ENCODE measurements at regions not wholly inside any gene's neighbourhood (a gene's known extent, or its start where the extent isn't known, plus 50 kb on each side); places are given as distances from the start of the nearest gene placed in this dataset.

DNA sequence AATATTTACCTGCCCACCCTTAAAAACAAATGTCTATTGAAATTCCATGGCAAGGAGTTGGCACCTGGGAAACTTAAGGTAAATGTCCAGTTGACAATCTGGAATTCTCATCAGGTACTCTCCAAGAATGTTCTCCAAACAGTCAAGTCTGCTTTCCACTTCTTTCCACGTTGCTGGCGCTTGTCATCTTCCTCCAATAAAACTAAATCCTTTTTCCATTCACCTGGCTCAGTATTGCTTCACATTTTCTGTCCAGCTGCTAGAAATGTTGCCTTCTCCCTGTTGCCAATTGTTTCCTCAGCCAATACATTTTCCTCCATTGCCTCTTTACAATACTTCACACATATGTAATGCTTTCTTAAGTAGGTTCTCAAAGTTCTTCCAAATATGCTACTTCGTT is 1288.1 kb upstream of the MAP3K7 start:
- H3K4me1 Mint-ChIP-seq: no peaks in the 10 kb centered on the region
- H3K36me3 Mint-ChIP-seq (ENCODE audit: low read depth): no peaks in the 10 kb centered on the region
- H3K9me3 Mint-ChIP-seq: peaks cover 4% of the 10 kb centered on the region
- no peak overlapping the region for H3K4me3 Mint-ChIP-seq
- no peak for ATAC-seq (replicated peaks)
- no peaks in the 10 kb centered on the region for H3K27me3 Mint-ChIP-seq
- H3K27ac Mint-ChIP-seq: no peak overlapping the region

DNA sequence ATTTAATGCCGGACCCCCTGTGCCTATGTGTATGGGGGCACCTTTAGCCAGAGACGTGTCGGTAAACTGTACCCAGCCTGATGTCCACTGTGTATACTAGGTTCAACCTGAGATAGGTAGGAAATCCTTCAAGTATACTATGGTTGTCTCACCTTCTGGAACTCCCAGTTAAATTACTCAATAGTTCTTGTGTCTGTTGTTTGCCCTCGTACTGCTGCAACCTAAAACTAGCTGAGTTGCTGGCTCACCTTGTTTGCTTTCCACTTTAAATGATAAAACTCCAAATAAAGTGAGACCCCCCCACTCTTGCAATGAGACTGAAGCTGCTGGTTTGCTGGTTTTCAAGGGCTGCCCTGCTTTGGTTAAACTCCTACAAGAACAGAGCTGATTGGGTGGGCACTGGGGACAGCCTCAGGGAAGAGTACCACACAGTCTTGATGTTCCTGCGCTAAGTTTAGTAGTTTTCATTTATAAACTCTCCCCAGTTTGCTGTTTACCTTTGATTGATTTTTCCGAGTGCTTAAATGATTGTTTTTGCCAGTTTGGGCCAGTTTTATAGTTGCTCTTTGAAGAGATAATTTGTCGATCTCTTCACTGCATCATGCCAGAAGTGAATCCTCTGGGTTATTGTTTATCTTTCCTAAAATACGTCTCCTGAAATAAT is 1281.8 kb upstream of the MAP3K7 start:
- H3K4me3 Mint-ChIP-seq: no peak overlapping the region
- no peaks in the 10 kb centered on the region for H3K36me3 Mint-ChIP-seq (ENCODE audit: low read depth)

DNA sequence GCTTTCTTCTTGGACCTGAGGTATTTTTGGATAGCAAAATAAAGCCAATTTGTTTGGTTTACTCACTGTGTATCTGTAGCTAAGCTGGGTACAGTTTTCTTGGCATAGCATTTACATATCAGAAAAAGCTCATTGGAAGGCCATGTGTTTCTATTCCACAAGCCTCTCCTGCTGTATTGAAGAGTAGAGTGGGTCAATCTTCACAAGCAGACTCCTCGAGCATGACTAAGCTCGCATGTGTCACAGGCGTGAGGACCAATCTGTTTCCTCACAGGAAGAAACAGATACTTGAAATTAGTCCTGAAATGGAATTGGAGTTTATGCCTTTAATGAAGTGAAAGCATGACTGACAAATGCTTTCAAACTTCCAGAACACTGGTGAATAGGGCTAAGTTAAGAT is 1279.0 kb upstream of the MAP3K7 start:
- H3K4me1 Mint-ChIP-seq: no peaks in the 10 kb centered on the region
- peaks cover 12% of the 10 kb centered on the region for H3K9me3 Mint-ChIP-seq
- no peaks in the 10 kb centered on the region for H3K27me3 Mint-ChIP-seq
- no peak overlapping the region for H3K4me3 Mint-ChIP-seq
- no peak overlapping the region for H3K27ac Mint-ChIP-seq
- no peaks in the 10 kb centered on the region for H3K36me3 Mint-ChIP-seq (ENCODE audit: low read depth)
- ATAC-seq (replicated peaks): no peak

More for the DNA sequence above, 1281.8 kb upstream of the MAP3K7 start:
- H3K27me3 Mint-ChIP-seq: no peaks in the 10 kb centered on the region
- no peak overlapping the region for H3K27ac Mint-ChIP-seq
- no peaks in the 10 kb centered on the region for H3K4me1 Mint-ChIP-seq
- peaks cover 12% of the 10 kb centered on the region for H3K9me3 Mint-ChIP-seq
- ATAC-seq (replicated peaks): no peak

DNA sequence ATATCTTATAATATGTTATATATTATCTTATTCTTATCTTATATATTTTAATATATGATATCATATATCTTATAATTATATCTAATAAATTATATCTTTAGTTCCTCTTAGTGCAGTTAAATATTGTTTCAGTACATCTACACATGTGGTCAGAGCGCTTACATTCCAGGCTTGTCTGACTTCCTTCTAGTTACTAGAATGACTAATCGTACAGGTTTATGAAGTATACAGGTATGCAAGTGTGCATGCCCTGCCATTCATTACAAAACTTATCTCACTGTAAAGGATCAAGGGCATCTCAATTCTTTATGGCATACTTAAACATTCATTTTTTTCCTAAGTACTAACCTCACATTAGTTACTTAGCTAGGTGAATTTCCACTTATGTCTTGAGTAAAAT is 1278.0 kb upstream of the MAP3K7 start:
- H3K36me3 Mint-ChIP-seq (ENCODE audit: low read depth): no peaks in the 10 kb centered on the region
- H3K4me1 Mint-ChIP-seq: no peaks in the 10 kb centered on the region
- no peak overlapping the region for H3K4me3 Mint-ChIP-seq
- no peak for ATAC-seq (replicated peaks)
- no peaks in the 10 kb centered on the region for H3K27me3 Mint-ChIP-seq
- H3K9me3 Mint-ChIP-seq: peaks cover 12% of the 10 kb centered on the region
- H3K27ac Mint-ChIP-seq: no peak overlapping the region

DNA sequence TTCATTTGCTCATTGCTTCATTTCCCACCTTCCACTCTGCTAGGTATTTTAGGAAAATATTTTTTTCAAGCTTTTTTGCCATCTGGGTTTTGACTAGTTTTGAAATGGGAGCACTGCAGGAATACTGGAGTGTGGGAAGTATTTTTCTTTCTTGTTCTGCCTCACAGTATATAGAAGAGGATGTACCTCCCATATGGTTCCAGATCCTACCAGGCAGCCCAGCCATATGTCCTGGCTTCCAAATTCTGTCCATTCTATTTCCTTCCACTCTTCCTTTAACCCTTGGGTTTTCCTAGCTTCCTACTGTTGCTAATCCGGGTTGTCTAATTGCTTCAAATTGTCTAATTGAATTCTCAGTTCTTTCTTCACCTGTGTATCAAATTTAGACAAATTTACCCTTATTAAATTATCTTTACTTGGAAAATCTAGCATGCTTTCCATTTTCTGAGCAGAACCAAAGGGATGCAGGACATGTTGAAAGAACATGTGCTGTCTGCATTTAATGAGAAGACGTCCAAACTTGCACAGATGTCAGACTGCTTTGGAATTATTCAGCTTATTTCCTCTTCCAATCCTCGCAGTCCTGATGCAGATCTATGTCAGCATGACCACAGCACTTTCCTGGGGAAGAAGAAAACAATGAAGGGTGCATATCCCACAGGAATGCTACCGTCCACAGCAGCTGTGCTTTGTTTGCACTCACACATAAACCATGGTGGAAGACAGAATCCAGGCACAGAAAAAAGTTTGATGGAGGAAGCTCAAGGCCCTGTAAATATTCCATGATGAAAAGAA is 1273.9 kb upstream of the MAP3K7 start:
- no peak for ATAC-seq (replicated peaks)
- Mint-ChIP-seq H3K4me3 (no peak overlapping the region), H3K27ac (no peak overlapping the region), H3K9me3 (peaks cover 4% of the 10 kb centered on the region), H3K4me1 (no peaks in the 10 kb centered on the region), H3K27me3 (no peaks in the 10 kb centered on the region), H3K36me3 (ENCODE audit: low read depth) (no peaks in the 10 kb centered on the region)

DNA sequence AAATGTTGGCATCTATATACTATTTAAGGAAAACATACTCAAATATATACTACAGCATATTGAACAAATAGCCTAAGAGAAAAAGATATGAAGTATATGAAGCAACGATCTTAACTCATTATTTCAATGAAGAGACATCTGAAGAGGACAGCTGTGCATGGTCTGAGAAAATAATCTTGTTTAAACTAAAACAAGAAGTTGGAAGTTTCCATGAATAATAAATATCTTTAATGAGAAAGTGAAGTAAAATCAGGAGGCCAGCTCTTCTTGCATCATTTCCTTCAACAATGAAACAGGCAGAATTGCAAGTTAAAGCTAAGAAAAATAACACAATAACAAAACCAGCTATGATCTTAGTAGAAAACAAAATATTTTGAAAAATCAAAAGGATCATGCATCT is 1265.4 kb upstream of the MAP3K7 start:
- Mint-ChIP-seq H3K27me3 (no peaks in the 10 kb centered on the region), H3K4me1 (no peaks in the 10 kb centered on the region), H3K36me3 (ENCODE audit: low read depth) (no peaks in the 10 kb centered on the region), H3K9me3 (peaks cover 5% of the 10 kb centered on the region), H3K4me3 (no peak overlapping the region), H3K27ac (no peak overlapping the region)
- no peak for ATAC-seq (replicated peaks)

DNA sequence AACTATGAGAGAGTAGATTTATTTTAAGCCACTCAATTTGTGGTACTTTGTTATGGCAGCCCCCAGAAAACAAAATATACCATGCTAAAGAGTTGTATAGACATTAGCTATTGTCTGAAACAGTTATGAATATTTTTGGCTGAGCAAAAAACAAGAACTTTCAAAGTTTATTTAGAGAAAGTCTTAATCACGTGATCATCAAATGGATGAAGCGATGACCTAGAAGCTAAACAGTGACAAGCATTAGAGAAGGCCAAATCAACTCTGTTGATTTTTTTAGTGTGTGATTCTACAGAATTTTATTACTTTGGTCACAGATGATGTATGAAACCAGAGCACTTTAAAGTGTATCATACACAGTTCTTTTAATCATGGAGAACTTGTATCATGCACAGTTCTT is 1247.9 kb upstream of the MAP3K7 start:
- Mint-ChIP-seq H3K27ac (no peak overlapping the region), H3K36me3 (ENCODE audit: low read depth) (no peaks in the 10 kb centered on the region), H3K9me3 (no peaks in the 10 kb centered on the region), H3K4me1 (no peaks in the 10 kb centered on the region), H3K27me3 (no peaks in the 10 kb centered on the region), H3K4me3 (no peak overlapping the region)
- ATAC-seq (replicated peaks): no peak

DNA sequence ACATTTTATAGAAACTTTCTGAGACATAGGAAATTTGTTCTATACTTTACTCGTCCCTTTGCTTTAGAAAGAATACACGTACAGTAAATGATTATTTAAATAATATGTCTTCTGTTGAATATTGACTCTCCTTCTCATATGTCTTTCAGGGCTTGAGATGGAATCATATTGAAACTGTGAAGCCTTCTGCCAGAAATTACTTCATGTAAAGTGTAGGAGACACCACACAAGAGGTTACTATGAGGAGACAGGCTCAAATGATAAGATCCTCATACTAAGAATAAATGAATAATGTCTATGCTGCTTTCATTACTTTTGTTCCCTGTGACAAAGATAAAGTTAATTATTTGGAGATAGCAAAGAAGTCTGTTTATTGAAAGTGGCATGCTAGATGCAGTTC is 1240.3 kb upstream of the MAP3K7 start:
- no peaks in the 10 kb centered on the region for H3K27me3 Mint-ChIP-seq
- H3K27ac Mint-ChIP-seq: no peak overlapping the region
- H3K9me3 Mint-ChIP-seq: peaks cover 8% of the 10 kb centered on the region
- no peaks in the 10 kb centered on the region for H3K36me3 Mint-ChIP-seq (ENCODE audit: low read depth)
- no peaks in the 10 kb centered on the region for H3K4me1 Mint-ChIP-seq
- no peak overlapping the region for H3K4me3 Mint-ChIP-seq
- no peak for ATAC-seq (replicated peaks)

DNA sequence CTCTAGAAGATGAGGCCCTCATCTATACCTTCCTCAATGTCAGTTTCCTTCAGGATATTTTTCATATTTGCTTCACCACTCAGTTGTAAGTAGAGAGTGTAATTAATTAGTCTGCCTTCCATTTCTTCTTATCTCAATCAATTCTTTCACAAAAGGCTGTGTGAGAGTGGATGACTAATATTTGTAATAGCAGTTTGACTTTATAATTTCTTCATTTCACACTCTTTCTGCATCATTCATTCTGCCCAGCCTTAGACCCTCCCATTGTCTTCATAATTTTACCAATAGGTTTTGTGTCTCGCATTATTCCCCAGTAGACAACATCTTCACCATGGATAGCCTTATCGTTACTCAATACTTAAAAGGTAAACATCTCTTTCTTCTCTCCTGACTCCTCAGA is 1239.3 kb upstream of the MAP3K7 start:
- no peak overlapping the region for H3K4me3 Mint-ChIP-seq
- no peak overlapping the region for H3K27ac Mint-ChIP-seq
- H3K9me3 Mint-ChIP-seq: peaks cover 8% of the 10 kb centered on the region
- H3K36me3 Mint-ChIP-seq (ENCODE audit: low read depth): no peaks in the 10 kb centered on the region
- H3K4me1 Mint-ChIP-seq: no peaks in the 10 kb centered on the region
- ATAC-seq (replicated peaks): no peak
- no peaks in the 10 kb centered on the region for H3K27me3 Mint-ChIP-seq

DNA sequence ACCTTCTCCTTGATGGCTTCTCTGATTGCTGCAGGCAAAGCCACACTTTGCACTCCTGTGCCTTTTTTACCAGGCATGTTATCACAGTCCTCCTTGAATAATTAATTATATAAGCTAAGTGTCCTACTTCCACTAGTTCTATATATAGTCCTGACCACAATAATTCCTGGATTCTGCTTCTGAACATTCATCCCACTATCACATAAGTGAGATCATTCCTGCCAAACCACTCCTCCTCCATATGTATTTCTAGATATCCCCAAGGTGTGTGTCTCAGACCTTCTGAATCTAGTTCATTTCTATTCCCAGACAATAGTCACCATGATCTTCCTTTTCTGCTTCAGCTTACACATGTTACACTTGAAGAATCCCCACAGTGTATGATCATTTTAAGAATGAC is 1237.5 kb upstream of the MAP3K7 start:
- H3K27me3 Mint-ChIP-seq: no peaks in the 10 kb centered on the region
- no peaks in the 10 kb centered on the region for H3K4me1 Mint-ChIP-seq
- H3K4me3 Mint-ChIP-seq: no peak overlapping the region
- peaks cover 8% of the 10 kb centered on the region for H3K9me3 Mint-ChIP-seq
- no peak for ATAC-seq (replicated peaks)
- no peak overlapping the region for H3K27ac Mint-ChIP-seq
- no peaks in the 10 kb centered on the region for H3K36me3 Mint-ChIP-seq (ENCODE audit: low read depth)

DNA sequence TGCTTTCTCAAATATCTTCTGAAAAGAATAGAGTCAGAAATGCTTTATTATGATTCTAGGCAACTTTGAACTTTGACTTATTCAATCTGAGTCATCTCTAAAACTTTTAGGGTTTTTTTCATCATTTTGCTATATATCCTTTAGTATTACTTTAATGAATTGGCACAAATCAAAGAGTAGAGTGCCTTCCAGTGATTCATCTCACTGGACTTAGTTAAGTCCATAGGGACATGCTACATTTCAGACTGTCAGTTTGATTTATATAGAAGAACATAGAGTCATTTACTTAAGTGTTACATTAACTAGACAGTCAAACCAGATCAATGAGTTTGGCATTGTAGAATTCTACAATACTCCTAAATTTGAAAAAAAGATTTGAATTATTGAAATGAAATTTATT is 1235.7 kb upstream of the MAP3K7 start:
- no peak overlapping the region for H3K4me3 Mint-ChIP-seq
- no peaks in the 10 kb centered on the region for H3K27me3 Mint-ChIP-seq
- ATAC-seq (replicated peaks): no peak
- H3K27ac Mint-ChIP-seq: no peak overlapping the region
- no peaks in the 10 kb centered on the region for H3K4me1 Mint-ChIP-seq
- H3K9me3 Mint-ChIP-seq: peaks cover 8% of the 10 kb centered on the region
- H3K36me3 Mint-ChIP-seq (ENCODE audit: low read depth): no peaks in the 10 kb centered on the region

DNA sequence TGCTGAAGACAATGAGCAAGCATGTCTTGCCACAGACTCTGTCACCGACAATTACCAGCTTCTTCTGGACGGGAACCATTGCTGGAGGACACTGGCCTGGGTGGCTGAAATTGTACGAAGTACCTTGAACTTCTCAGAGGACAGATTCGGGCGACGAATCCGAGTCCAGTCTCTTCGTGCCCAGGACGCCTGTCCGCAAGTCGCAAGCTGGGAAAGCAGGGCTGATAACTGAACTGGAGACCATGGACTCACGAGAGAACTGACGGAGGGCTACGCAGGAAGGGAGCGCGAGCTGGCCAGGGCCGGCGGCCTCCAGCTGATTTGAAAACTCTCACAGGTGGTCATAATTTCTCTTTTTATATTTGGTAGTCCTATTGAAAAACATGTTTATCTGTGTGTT is 1229.5 kb upstream of the MAP3K7 start:
- H3K27me3 Mint-ChIP-seq: no peaks in the 10 kb centered on the region
- peaks cover 4% of the 10 kb centered on the region for H3K9me3 Mint-ChIP-seq
- H3K36me3 Mint-ChIP-seq (ENCODE audit: low read depth): no peaks in the 10 kb centered on the region
- no peak overlapping the region for H3K27ac Mint-ChIP-seq
- no peaks in the 10 kb centered on the region for H3K4me1 Mint-ChIP-seq
- ATAC-seq (replicated peaks): no peak
- H3K4me3 Mint-ChIP-seq: no peak overlapping the region

DNA sequence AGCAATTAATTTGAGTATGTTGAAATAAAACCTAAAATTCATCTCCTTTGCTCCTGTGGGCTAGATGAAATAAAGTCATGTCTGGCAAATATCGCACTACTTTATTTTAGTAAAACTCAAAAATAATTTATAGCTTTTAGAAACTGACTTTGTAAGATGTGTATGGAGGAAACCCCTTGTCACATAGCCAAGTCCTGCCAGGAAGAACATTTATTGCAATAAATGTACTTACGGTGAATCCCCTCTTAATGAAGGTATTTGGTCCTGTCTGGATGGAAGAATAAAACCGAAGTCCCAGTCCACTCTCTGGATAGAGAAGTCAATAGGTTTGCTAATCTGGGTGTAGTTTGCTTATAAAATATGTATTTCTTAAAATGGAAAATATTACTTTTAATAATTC is 1226.8 kb upstream of the MAP3K7 start:
- no peak for ATAC-seq (replicated peaks)
- no peaks in the 10 kb centered on the region for H3K27me3 Mint-ChIP-seq
- no peak overlapping the region for H3K27ac Mint-ChIP-seq
- H3K9me3 Mint-ChIP-seq: peaks cover 8% of the 10 kb centered on the region
- no peaks in the 10 kb centered on the region for H3K36me3 Mint-ChIP-seq (ENCODE audit: low read depth)
- H3K4me3 Mint-ChIP-seq: no peak overlapping the region
- no peaks in the 10 kb centered on the region for H3K4me1 Mint-ChIP-seq

DNA sequence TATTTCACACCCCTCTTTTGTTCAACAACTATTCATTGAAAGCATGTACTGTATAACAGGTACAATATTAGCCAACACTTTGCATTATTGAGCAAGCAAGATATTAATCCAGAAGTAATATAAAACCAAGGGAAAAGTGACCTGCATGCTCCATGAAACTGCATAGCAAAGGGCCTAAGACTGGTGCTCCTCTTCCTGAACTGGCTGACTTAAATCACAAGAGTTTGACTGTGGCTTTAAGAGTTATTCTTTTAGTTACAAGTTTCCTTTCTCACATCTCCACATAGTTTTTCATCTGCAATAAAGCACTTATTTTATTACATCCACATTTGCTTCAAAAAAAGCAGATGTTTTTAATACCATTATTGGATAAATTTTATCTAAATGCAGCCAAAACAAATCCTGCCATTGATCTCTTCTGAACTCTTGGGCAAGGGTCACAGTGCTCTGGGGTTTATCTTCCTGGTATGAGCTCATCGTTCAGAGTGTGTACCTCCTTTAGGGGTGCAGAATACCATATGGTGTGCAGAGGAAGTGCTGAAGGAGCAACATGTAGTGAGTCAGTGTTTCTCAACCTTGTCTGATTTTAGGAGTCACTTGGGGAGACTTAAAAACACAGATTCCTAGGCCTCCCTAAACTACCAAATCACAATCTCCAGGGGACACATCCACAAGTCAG is 1225.9 kb upstream of the MAP3K7 start:
- Mint-ChIP-seq H3K27ac (no peak overlapping the region), H3K9me3 (peaks cover 8% of the 10 kb centered on the region), H3K27me3 (no peaks in the 10 kb centered on the region), H3K36me3 (ENCODE audit: low read depth) (no peaks in the 10 kb centered on the region), H3K4me1 (no peaks in the 10 kb centered on the region), H3K4me3 (no peak overlapping the region)
- no peak for ATAC-seq (replicated peaks)

DNA sequence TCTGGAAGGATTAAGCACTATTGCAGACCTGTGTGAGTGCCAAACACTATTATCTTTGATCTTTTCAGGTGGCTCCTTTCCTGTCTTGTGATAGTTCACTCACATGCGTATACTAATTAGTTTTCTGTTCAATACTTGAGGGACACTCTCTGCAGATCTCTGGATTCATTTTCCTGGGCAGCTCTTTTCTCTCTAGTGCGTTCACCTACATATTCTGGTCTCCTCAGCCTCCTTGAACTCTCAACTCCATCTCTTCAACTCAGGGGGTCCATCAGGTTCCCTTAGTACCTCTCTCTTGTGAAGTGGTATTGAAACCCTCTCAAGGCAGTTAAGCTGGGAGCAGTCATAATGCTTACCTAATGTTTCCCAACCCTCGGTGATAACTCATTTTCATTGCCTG is 1218.1 kb upstream of the MAP3K7 start:
- no peak for ATAC-seq (replicated peaks)
- Mint-ChIP-seq H3K9me3 (peaks cover 8% of the 10 kb centered on the region), H3K4me3 (no peak overlapping the region), H3K27me3 (no peaks in the 10 kb centered on the region), H3K4me1 (no peaks in the 10 kb centered on the region), H3K36me3 (ENCODE audit: low read depth) (no peaks in the 10 kb centered on the region), H3K27ac (no peak overlapping the region)
